ENCODE measurements at regions not wholly inside any gene's neighbourhood (a gene's known extent, or its start where the extent isn't known, plus 50 kb on each side); places are given as distances from the start of the nearest gene placed in this dataset.
"Not testable (repeated sequence)": the region's sequence is repeated elsewhere in the genome, so short reads cannot be mapped to it uniquely, and the experiment has no call there.

GRCh38 chr4:177251237-177251636, 58.4 kb upstream of the NEIL3 start:
- no peak for DNase-seq

DNA sequence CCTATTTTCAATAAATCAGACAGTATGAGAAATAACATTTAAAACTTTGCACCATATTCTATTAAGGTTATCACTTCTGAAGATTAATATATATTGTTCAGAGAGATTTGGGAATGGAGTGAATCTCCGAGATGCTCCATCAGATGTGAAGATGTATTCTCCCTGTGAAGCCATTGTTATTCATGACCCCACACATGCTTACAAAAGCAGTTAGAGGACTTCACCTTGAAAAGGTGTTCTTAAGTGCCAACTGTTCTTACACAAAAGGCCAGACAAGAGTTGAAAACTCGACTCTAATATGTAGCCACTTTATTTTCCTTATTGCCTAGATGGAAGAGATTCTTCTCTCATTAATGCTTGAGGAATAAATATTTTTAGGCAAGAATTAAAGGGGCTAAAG, 54.3 kb upstream of the NEIL3 start:
- no peak for DNase-seq

GRCh38 chr4:177256950-177257349, 52.7 kb upstream of the NEIL3 start:
- no peak for DNase-seq

GRCh38 chr4:177259466-177259865, 50.2 kb upstream of the NEIL3 start:
- not testable (repeated sequence) for DNase-seq

Measured in NCI-H2171 treated with DMSO at 0.1 percent for 48 hours (cell line).